ENCODE measurements at regions not wholly inside any gene's neighbourhood (a gene's known extent, or its start where the extent isn't known, plus 50 kb on each side); places are given as distances from the start of the nearest gene placed in this dataset.

GRCh38 chr6:99013661-99014060 lies 65.9 kb upstream of the FBXL4 start:
- H3K27ac Mint-ChIP-seq = no peak overlapping the region
- no peaks in the 10 kb centered on the region; the same call in 1 of the 2 replicates for H3K27me3 Mint-ChIP-seq (ENCODE audit: low read depth)

More at GRCh38 chr6:99013661-99014060, 65.9 kb upstream of the FBXL4 start:
- WGBS (ENCODE audit: extremely low coverage, insufficient read length, low lambda C conversion rate) = no CpG with 5 or more reads among the region's 3 CpGs
- H2BK20ac ChIP-seq (ENCODE audit: low read depth, low read length, poor library complexity, severe bottlenecking) = no peak overlapping the region
- H3K27ac ChIP-seq (ENCODE audit: insufficient read length, low read depth, low read length) = no peak overlapping the region
- no peak overlapping the region for H3K4me3 Mint-ChIP-seq
- H2BK5ac ChIP-seq (ENCODE audit: insufficient read length, low read length) = no peak overlapping the region
- H3K4me2 ChIP-seq (ENCODE audit: insufficient read depth, insufficient read length, low read length) = no peak overlapping the region
- no peaks in the 10 kb centered on the region for H3K4me1 ChIP-seq (ENCODE audit: insufficient read depth, low read length)
- H3K79me1 ChIP-seq (ENCODE audit: insufficient read depth, low read depth, low read length, poor library complexity, severe bottlenecking) = no peaks in the 10 kb centered on the region
- no peak overlapping the region for H3T11ph ChIP-seq (ENCODE audit: low read length)
- no peaks in the 10 kb centered on the region for H3K27me3 ChIP-seq (ENCODE audit: insufficient read depth, low read length)
- H4K5ac ChIP-seq (ENCODE audit: insufficient read length, low read depth, low read length) = no peak overlapping the region
- H3K23ac ChIP-seq (ENCODE audit: insufficient read length, low read depth, low read length) = no peak overlapping the region
- no peaks in the 10 kb centered on the region for H3K9me3 ChIP-seq (ENCODE audit: control insufficient read depth, low read depth, low read length)
- DNase-seq = no peak
- no peaks in the 10 kb centered on the region for H3K23me2 ChIP-seq (ENCODE audit: insufficient read length, low read depth, low read length, poor library complexity, severe bottlenecking)
- no peak overlapping the region for H3K4ac ChIP-seq (ENCODE audit: low read depth, low read length)
- H3K79me2 ChIP-seq (ENCODE audit: insufficient read depth, low read length) = no peaks in the 10 kb centered on the region
- no peak for TF ChIP-seq CTCF (conservative IDR thresholded peaks at IDR 0.05)
- no peaks in the 10 kb centered on the region for H4K20me1 ChIP-seq (ENCODE audit: control insufficient read depth, insufficient read depth, insufficient read length)
- no peak overlapping the region for H3K56ac ChIP-seq (ENCODE audit: insufficient read length, low read depth, low read length)
- no peaks in the 10 kb centered on the region for H3K4me1 Mint-ChIP-seq
- H2AFZ ChIP-seq (ENCODE audit: low read length) = no peak overlapping the region
- H2BK120ac ChIP-seq (ENCODE audit: low read depth, low read length, poor library complexity, severe bottlenecking) = no peak overlapping the region
- no peak overlapping the region for H4K91ac ChIP-seq (ENCODE audit: insufficient read length, low read depth, low read length)
- no peaks in the 10 kb centered on the region; a peak in 1 of 7 replicates for H3K36me3 Mint-ChIP-seq (ENCODE audit: insufficient read depth in 1 of 3, low read depth in 3 of 3)
- no peaks in the 10 kb centered on the region for H3K9me3 Mint-ChIP-seq
- H2BK12ac ChIP-seq (ENCODE audit: insufficient read length, low read depth, low read length) = no peak overlapping the region
- no peak overlapping the region for H3K14ac ChIP-seq (ENCODE audit: insufficient read depth, low read length)
- no peak overlapping the region for H4K8ac ChIP-seq (replicated peaks; ENCODE audit: insufficient read length, low read depth, low read length)
- no peak overlapping the region for H2AK5ac ChIP-seq (ENCODE audit: insufficient read length, low read length)
- H2BK15ac ChIP-seq (ENCODE audit: low read depth, low read length) = no peak overlapping the region
- no peak overlapping the region for H3K18ac ChIP-seq (ENCODE audit: insufficient read length, low read depth, low read length)
- H3K9ac ChIP-seq (ENCODE audit: extremely low read depth, insufficient read length, low read length) = no peak overlapping the region
